ENCODE measurements at regions not wholly inside any gene's neighbourhood (a gene's known extent, or its start where the extent isn't known, plus 50 kb on each side); places are given as distances from the start of the nearest gene placed in this dataset.

- DNase-seq (ENCODE audit: low read depth, low spot score), result no peak
- no peak overlapping the region for H3K27ac Mint-ChIP-seq (ENCODE audit: unreplicated experiment)
- peaks cover 17% of the 10 kb centered on the region for H3K4me1 Mint-ChIP-seq
- no peaks in the 10 kb centered on the region for H3K9me3 Mint-ChIP-seq
- H3K4me3 Mint-ChIP-seq, result no peak overlapping the region
- H3K36me3 Mint-ChIP-seq (ENCODE audit: low read depth), result no peaks in the 10 kb centered on the region
- TF ChIP-seq CTCF (conservative IDR thresholded peaks at IDR 0.05), result no peak
- H3K27me3 Mint-ChIP-seq (ENCODE audit: low read depth), result no peaks in the 10 kb centered on the region
Measured at GRCh38 chr4:147012059-147012707, 66.5 kb upstream of the TTC29 start.

- Mint-ChIP-seq H3K9me3 (no peaks in the 10 kb centered on the region), H3K36me3 (ENCODE audit: low read depth) (no peaks in the 10 kb centered on the region), H3K27ac (ENCODE audit: unreplicated experiment) (no peak overlapping the region), H3K4me1 (peaks cover 17% of the 10 kb centered on the region), H3K4me3 (no peak overlapping the region), H3K27me3 (ENCODE audit: low read depth) (no peaks in the 10 kb centered on the region)
- TF ChIP-seq CTCF (conservative IDR thresholded peaks at IDR 0.05), result no peak
- no peak for DNase-seq (ENCODE audit: low read depth, low spot score)
Measured at GRCh38 chr4:147014946-147015345, 69.3 kb upstream of the TTC29 start.

GRCh38 chr4:147015491-147015890 is 69.8 kb upstream of the TTC29 start:
- Mint-ChIP-seq H3K4me3 (no peak overlapping the region), H3K36me3 (ENCODE audit: low read depth) (no peaks in the 10 kb centered on the region), H3K27me3 (ENCODE audit: low read depth) (no peaks in the 10 kb centered on the region), H3K27ac (ENCODE audit: unreplicated experiment) (no peak overlapping the region), H3K4me1 (peaks cover 17% of the 10 kb centered on the region), H3K9me3 (no peaks in the 10 kb centered on the region)
- DNase-seq (ENCODE audit: low read depth, low spot score), result no peak
- TF ChIP-seq CTCF (conservative IDR thresholded peaks at IDR 0.05), result no peak

- Mint-ChIP-seq H3K27ac (ENCODE audit: unreplicated experiment) (no peak overlapping the region), H3K27me3 (ENCODE audit: low read depth) (no peaks in the 10 kb centered on the region), H3K4me1 (peaks cover 12% of the 10 kb centered on the region), H3K4me3 (no peak overlapping the region), H3K36me3 (ENCODE audit: low read depth) (no peaks in the 10 kb centered on the region), H3K9me3 (no peaks in the 10 kb centered on the region)
- no peak for TF ChIP-seq CTCF (conservative IDR thresholded peaks at IDR 0.05)
- DNase-seq (ENCODE audit: low read depth, low spot score), result no peak
Measured at GRCh38 chr4:147017081-147017480, 71.4 kb upstream of the TTC29 start.

GRCh38 chr4:147019091-147019490 is 73.4 kb upstream of the TTC29 start:
- Mint-ChIP-seq H3K36me3 (ENCODE audit: low read depth) (no peaks in the 10 kb centered on the region), H3K4me3 (no peak overlapping the region), H3K27me3 (ENCODE audit: low read depth) (no peaks in the 10 kb centered on the region), H3K9me3 (peaks cover 2% of the 10 kb centered on the region), H3K27ac (ENCODE audit: unreplicated experiment) (no peak overlapping the region), H3K4me1 (peaks cover 12% of the 10 kb centered on the region)
- peak; percentile 41 for DNase-seq (ENCODE audit: low read depth, low spot score)
- TF ChIP-seq CTCF (conservative IDR thresholded peaks at IDR 0.05), result peak; percentile 73
